ENCODE measurements at regions not wholly inside any gene's neighbourhood (a gene's known extent, or its start where the extent isn't known, plus 50 kb on each side); places are given as distances from the start of the nearest gene placed in this dataset.

DNA sequence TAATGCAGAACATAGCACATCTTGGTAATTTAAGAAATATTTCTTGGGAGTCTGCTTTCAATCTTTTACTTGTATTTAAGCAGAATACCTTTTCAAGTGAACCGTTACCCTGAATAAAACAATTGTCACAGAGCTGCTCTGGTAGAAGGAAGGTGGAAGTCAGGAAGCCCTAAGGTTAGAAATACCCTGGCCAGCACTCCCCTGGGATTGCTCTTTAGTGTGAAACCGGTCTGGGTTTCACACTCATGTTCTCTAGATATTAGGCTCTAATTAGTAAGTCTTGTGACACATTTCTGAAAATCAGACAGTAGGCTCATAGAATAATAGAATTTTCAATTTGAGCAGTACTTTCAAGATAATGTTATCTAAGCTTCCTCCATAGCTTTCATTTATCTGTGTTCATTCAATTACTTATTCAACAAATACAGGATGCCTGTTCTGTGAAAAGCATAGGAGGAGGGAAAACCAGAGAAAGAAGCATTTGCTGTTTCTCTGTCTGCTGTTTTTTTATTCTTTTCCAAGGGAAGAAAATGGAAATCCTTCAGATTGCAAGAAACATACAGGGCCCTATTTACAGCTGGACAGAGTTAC is 825.5 kb downstream of the TLR4 start:
- no peaks in the 10 kb centered on the region for H3K9me3 ChIP-seq
- H3K4me1 ChIP-seq: peaks cover 22% of the 10 kb centered on the region
- no peaks in the 10 kb centered on the region for H4K20me1 ChIP-seq
- no peaks in the 10 kb centered on the region for H3K36me3 ChIP-seq
- H3K27ac ChIP-seq: peak overlapping the region; percentile 39; the same call in 1 of the 2 replicates
- no peak for TF ChIP-seq Cebpa-rat (IDR thresholded peaks at IDR 0.05)
- no peak overlapping the region for H3K9ac ChIP-seq
- no peak overlapping the region for H3K4me3 ChIP-seq
- H3K4me2 ChIP-seq: peak overlapping the region; percentile 75
- no peaks in the 10 kb centered on the region for H3K27me3 ChIP-seq

DNA sequence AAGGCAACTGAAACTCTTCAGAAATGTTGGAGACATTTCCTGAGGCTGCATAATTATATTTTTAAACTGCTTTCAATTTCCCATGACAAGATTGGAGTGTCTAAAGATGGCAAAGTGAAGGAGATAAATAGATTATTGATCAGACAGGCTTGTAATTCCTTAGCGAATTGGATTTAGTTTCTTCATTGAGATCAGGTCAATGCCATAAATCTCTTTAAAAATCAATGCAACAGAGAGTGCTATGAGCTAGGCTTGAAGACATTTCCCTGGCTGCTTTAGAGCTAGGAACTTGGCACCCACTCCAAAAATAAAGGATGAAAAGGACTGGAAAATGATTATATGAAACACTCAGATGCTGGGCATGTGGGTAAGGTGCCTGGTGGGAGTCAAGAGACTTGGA is 828.4 kb downstream of the TLR4 start:
- TF ChIP-seq Cebpa-rat (IDR thresholded peaks at IDR 0.05): no peak
- no peaks in the 10 kb centered on the region for H3K9me3 ChIP-seq
- no peaks in the 10 kb centered on the region for H4K20me1 ChIP-seq
- no peak overlapping the region for H3K27ac ChIP-seq
- H3K27me3 ChIP-seq: no peaks in the 10 kb centered on the region
- H3K4me3 ChIP-seq: no peak overlapping the region
- H3K9ac ChIP-seq: no peak overlapping the region
- H3K4me2 ChIP-seq: no peak overlapping the region
- H3K36me3 ChIP-seq: no peaks in the 10 kb centered on the region
- H3K4me1 ChIP-seq: peaks cover 22% of the 10 kb centered on the region

DNA sequence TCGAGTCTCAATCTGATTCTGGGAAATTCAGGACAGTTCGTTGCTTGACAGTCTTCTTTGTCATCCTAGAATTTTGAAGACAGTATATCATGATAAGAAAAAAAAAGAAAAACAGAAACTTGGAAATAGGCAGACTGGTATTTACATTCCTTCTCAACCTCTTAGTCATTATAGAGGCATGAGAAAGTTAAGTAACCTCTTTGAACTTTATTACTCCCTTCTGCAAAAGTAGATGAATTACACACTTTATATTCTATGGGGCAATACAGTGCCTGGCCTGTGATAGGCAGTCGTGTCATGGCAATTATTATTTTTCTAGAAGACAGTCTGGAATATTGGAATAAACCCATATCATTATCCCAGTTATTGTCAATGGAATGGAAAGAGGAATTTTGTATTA is 828.9 kb downstream of the TLR4 start:
- no peak for TF ChIP-seq Cebpa-rat (IDR thresholded peaks at IDR 0.05)
- Histone ChIP-seq H3K36me3 (no peaks in the 10 kb centered on the region), H4K20me1 (no peaks in the 10 kb centered on the region), H3K27me3 (no peaks in the 10 kb centered on the region), H3K9ac (no peak overlapping the region), H3K27ac (no peak overlapping the region), H3K4me3 (no peak overlapping the region), H3K4me1 (peaks cover 22% of the 10 kb centered on the region), H3K9me3 (no peaks in the 10 kb centered on the region), H3K4me2 (no peak overlapping the region)

DNA sequence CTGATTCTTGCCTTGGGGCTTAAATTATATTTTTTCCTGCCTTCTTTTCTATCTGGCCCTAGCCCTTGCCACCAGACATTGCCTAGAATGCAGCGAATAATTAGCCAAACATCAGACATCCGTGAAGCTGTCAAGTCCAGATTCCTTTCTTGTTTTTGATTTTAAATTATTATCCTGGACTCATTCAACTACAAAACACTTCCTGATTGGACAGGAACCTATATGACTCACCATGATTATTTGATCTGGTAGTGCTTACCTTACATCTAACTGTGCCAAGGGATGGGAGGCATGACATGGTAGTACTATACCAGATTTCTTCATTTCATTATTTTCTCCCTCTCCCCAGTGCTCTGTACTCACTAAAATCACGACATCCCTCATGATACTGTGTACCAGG is 829.6 kb downstream of the TLR4 start:
- H3K4me1 ChIP-seq: peaks cover 18% of the 10 kb centered on the region
- no peaks in the 10 kb centered on the region for H3K9me3 ChIP-seq
- no peak overlapping the region for H3K9ac ChIP-seq
- no peaks in the 10 kb centered on the region for H3K27me3 ChIP-seq
- TF ChIP-seq Cebpa-rat (IDR thresholded peaks at IDR 0.05): no peak
- H3K4me2 ChIP-seq: no peak overlapping the region
- no peak overlapping the region for H3K27ac ChIP-seq
- no peaks in the 10 kb centered on the region for H3K36me3 ChIP-seq
- no peaks in the 10 kb centered on the region for H4K20me1 ChIP-seq
- no peak overlapping the region for H3K4me3 ChIP-seq

GRCh38 chr9:118536153-118536552 is 832.0 kb downstream of the TLR4 start:
- H3K4me3 ChIP-seq: no peak overlapping the region
- no peak overlapping the region for H3K9ac ChIP-seq
- no peaks in the 10 kb centered on the region for H3K9me3 ChIP-seq
- H3K36me3 ChIP-seq: no peaks in the 10 kb centered on the region
- no peaks in the 10 kb centered on the region; the same call in 1 of the 2 replicates for H3K4me1 ChIP-seq
- no peaks in the 10 kb centered on the region for H3K27me3 ChIP-seq
- H4K20me1 ChIP-seq: no peaks in the 10 kb centered on the region
- no peak overlapping the region for H3K4me2 ChIP-seq
- H3K27ac ChIP-seq: no peak overlapping the region
- TF ChIP-seq Cebpa-rat (IDR thresholded peaks at IDR 0.05): no peak

GRCh38 chr9:118538959-118539358 is 830.3 kb downstream of the BRINP1 start:
- Histone ChIP-seq H3K9ac (no peak overlapping the region), H3K9me3 (no peaks in the 10 kb centered on the region), H3K36me3 (no peaks in the 10 kb centered on the region), H3K27ac (no peak overlapping the region), H3K4me3 (no peak overlapping the region), H3K4me2 (no peak overlapping the region), H3K4me1 (no peaks in the 10 kb centered on the region), H3K27me3 (no peaks in the 10 kb centered on the region), H4K20me1 (no peaks in the 10 kb centered on the region)
- TF ChIP-seq Cebpa-rat (IDR thresholded peaks at IDR 0.05): no peak

- no peaks in the 10 kb centered on the region for H3K4me1 ChIP-seq
- H3K27me3 ChIP-seq: no peaks in the 10 kb centered on the region
- no peak overlapping the region for H3K9ac ChIP-seq
- H3K4me3 ChIP-seq: no peak overlapping the region
- H3K4me2 ChIP-seq: no peak overlapping the region
- no peaks in the 10 kb centered on the region for H3K36me3 ChIP-seq
- no peaks in the 10 kb centered on the region for H3K9me3 ChIP-seq
- no peak for TF ChIP-seq Cebpa-rat (IDR thresholded peaks at IDR 0.05)
- no peaks in the 10 kb centered on the region for H4K20me1 ChIP-seq
- H3K27ac ChIP-seq: no peak overlapping the region
Observed at GRCh38 chr9:118553465-118553864, 815.8 kb downstream of the BRINP1 start.

GRCh38 chr9:118554987-118555386 is 814.2 kb downstream of the BRINP1 start:
- no peak overlapping the region for H3K9ac ChIP-seq
- H3K27ac ChIP-seq: no peak overlapping the region
- H4K20me1 ChIP-seq: no peaks in the 10 kb centered on the region
- H3K4me1 ChIP-seq: no peaks in the 10 kb centered on the region
- no peak overlapping the region for H3K4me3 ChIP-seq
- no peaks in the 10 kb centered on the region for H3K9me3 ChIP-seq
- TF ChIP-seq Cebpa-rat (IDR thresholded peaks at IDR 0.05): no peak
- no peaks in the 10 kb centered on the region for H3K36me3 ChIP-seq
- no peaks in the 10 kb centered on the region for H3K27me3 ChIP-seq
- no peak overlapping the region for H3K4me2 ChIP-seq

DNA sequence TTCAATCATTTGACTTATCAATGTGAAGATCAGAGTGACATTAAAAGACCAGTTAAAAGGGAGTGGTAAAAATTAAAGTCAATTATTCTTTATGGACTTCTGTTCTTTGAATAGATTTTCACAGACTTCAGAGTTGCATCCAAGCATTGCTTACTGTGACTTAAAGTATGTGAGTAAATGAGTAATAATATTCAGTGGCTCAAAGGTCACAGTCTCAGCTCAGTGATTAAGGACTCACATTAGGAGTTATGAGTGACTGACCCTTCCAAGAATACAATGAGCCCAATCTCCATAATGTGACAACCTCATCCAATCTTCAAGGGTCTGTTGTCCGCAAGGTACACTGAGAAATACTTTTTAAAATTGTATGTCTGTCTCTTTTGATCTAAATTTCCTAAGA is 811.2 kb downstream of the BRINP1 start:
- no peaks in the 10 kb centered on the region for H3K27me3 ChIP-seq
- no peaks in the 10 kb centered on the region for H3K9me3 ChIP-seq
- no peaks in the 10 kb centered on the region for H3K4me1 ChIP-seq
- H4K20me1 ChIP-seq: no peaks in the 10 kb centered on the region
- no peak for TF ChIP-seq Cebpa-rat (IDR thresholded peaks at IDR 0.05)
- H3K27ac ChIP-seq: no peak overlapping the region
- H3K9ac ChIP-seq: no peak overlapping the region
- no peak overlapping the region for H3K4me2 ChIP-seq
- no peaks in the 10 kb centered on the region for H3K36me3 ChIP-seq
- no peak overlapping the region for H3K4me3 ChIP-seq

- Histone ChIP-seq H3K27me3 (no peaks in the 10 kb centered on the region), H3K27ac (no peak overlapping the region), H4K20me1 (no peaks in the 10 kb centered on the region), H3K9me3 (no peaks in the 10 kb centered on the region), H3K4me1 (no peaks in the 10 kb centered on the region), H3K4me2 (no peak overlapping the region), H3K9ac (no peak overlapping the region), H3K36me3 (no peaks in the 10 kb centered on the region), H3K4me3 (no peak overlapping the region)
- no peak for TF ChIP-seq Cebpa-rat (IDR thresholded peaks at IDR 0.05)
Observed at GRCh38 chr9:118558891-118559290, 810.3 kb downstream of the BRINP1 start.

DNA sequence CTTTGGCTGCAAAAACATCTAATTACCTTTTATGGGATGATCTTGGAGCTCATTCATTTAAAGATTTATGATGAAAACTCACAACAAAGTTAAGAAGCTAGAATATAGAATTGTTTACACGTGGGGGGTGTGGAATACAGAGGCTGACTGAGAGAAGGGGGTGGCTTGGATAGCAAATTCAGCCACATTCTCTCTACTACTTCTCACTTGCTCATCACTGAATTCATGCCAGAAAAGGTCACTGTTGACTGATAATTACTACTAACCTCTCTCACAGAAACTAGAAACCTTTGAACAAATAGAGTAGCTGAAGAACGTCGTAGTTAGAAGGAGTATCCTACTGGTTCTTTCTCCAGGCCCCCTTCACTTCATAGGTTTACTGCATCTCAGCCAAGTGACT is 808.2 kb downstream of the BRINP1 start:
- Histone ChIP-seq H3K27me3 (no peaks in the 10 kb centered on the region), H3K9me3 (no peaks in the 10 kb centered on the region), H3K4me2 (no peak overlapping the region), H3K4me1 (no peaks in the 10 kb centered on the region), H3K27ac (no peak overlapping the region), H3K36me3 (no peaks in the 10 kb centered on the region), H3K4me3 (no peak overlapping the region), H3K9ac (no peak overlapping the region), H4K20me1 (no peaks in the 10 kb centered on the region)
- TF ChIP-seq Cebpa-rat (IDR thresholded peaks at IDR 0.05): no peak
